Gastroesophageal sphincter (tissue), 4 donors: ENCODE measurements at regions not wholly inside any gene's neighbourhood (a gene's known extent, or its start where the extent isn't known, plus 50 kb on each side); places are given as distances from the start of the nearest gene placed in this dataset.
A peak's percentile ranks its signal among the peaks of the same experiment; 100 is the strongest.
"Not testable (repeated sequence)": the region's sequence is repeated elsewhere in the genome, so short reads cannot be mapped to it uniquely, and the experiment has no call there.

ENCODE experiments used
- ATAC-seq: fragments of 150-250 bp; one replicate; pipeline ENCODE4 v1.9.1; 2016; ENCODE audit warnings: mild to moderate bottlenecking, moderate library complexity
- H3K27ac ChIP-seq, 4 donors: fragments of 200-600 bp; sonication (generic) in 3 of 4; 1 replicate in 3 of 4; 2 replicates in 1 of 4; pipeline ENCODE4 v1.5.1; 2016 to 2019
- H3K27me3 ChIP-seq: fragments of 200-600 bp; sonication (generic); one replicate; pipeline ENCODE4 v1.5.1; 2019
- H3K36me3 ChIP-seq, 2 donors: fragments of 200-600 bp; sonication (generic); one replicate each; pipeline ENCODE4 v1.5.1; 2019; ENCODE audit warnings: control low read depth in 1 of 2
- H3K4me1 ChIP-seq, 3 donors: fragments of 200-600 bp; sonication (generic); 1 replicate in 2 of 3; 2 replicates in 1 of 3; pipeline ENCODE4 v1.5.1; 2016 to 2019; ENCODE audit warnings: control low read depth in 2 of 3
- H3K4me3 ChIP-seq, 2 donors: fragments of 200-600 bp; sonication (generic); one replicate each; pipeline ENCODE4 v1.5.1; 2019; ENCODE audit warnings: mild to moderate bottlenecking in 1 of 2, moderate library complexity in 1 of 2
- H3K9me3 ChIP-seq, 3 donors: fragments of 200-600 bp; sonication (generic); one replicate each; pipeline ENCODE4 v1.5.1; 2017 to 2019; ENCODE audit warnings: control low read depth in 2 of 3
- CTCF ChIP-seq, 4 experiments: fragments of 200-600 bp in 2 of 4; fragments of 450-650 bp in 2 of 4; sonication (generic) in 1 of 4; IDR thresholded peaks; one replicate each; pipeline ENCODE4 v1.5.1; 2017 to 2019; ENCODE audit warnings: antibody characterized with exemption in 4 of 4, mild to moderate bottlenecking in 2 of 4, moderate library complexity in 2 of 4
- EP300 ChIP-seq: sonication (generic); formaldehyde crosslinking; IDR thresholded peaks from one replicate; pipeline ENCODE4 v1.6.1; 2017; ENCODE audit warnings: antibody characterized with exemption, mild to moderate bottlenecking
- POLR2A ChIP-seq, 2 donors: fragments of 450-650 bp; IDR thresholded peaks; one replicate each; pipeline ENCODE4 v1.6.1; 2017; ENCODE audit warnings: antibody characterized with exemption in 2 of 2, mild to moderate bottlenecking in 2 of 2, moderate library complexity in 1 of 2
- POLR2AphosphoS5 ChIP-seq: sonication (generic); formaldehyde crosslinking; IDR thresholded peaks from one replicate; pipeline ENCODE4 v1.6.1; 2017; ENCODE audit warnings: antibody characterized with exemption
- WGBS, 2 donors: methylation state at CpG; one replicate each; pipeline ENCODE4 v1.1.5; 2018; ENCODE audit warnings: low coverage in 1 of 2; 5-methylcytosine and 5-hydroxymethylcytosine counted together

DNA sequence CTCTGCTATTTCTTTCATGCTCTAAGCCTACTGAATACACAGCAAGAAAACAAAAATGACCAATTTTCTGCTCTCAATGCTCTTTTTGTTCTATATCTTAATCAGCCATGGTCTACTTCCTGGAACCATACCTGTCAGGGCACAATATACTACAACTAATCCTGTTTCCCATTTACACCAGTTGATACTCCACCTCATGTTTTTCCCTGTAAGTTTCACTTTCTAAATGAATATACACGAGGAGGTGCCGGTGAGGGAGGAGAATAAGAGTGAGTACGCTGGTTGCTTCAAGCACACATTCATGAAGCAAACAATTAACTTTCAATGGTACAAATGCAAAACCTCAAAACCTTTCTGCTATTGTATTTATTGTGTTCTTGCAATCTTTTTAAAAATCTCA lies 443.1 kb upstream of the ID4 start:
- H3K9me3 ChIP-seq, result no peaks in the 10 kb centered on the region
- H3K27ac ChIP-seq, result no peak overlapping the region
- H3K4me3 ChIP-seq, result no peak overlapping the region
- H3K36me3 ChIP-seq, result no peaks in the 10 kb centered on the region
- TF ChIP-seq POLR2AphosphoS5 (no peak), EP300 (no peak), POLR2A (IDR thresholded peaks at IDR 0.05) (no peak), CTCF (IDR thresholded peaks at IDR 0.05) (no peak)
- WGBS, 2 donors, result 86 to 97% methylated on average over 3 of the region's 3 CpGs
- ATAC-seq, result no peak
- H3K27me3 ChIP-seq, result no peaks in the 10 kb centered on the region
- H3K4me1 ChIP-seq, result no peaks in the 10 kb centered on the region

GRCh38 chr6:19394687-19395086 lies 442.5 kb upstream of the ID4 start:
- no peaks in the 10 kb centered on the region for H3K36me3 ChIP-seq
- no peak for ATAC-seq
- no peaks in the 10 kb centered on the region for H3K27me3 ChIP-seq
- H3K4me3 ChIP-seq, result no peak overlapping the region
- TF ChIP-seq POLR2A (IDR thresholded peaks at IDR 0.05), result no peak
- no peak for TF ChIP-seq CTCF (IDR thresholded peaks at IDR 0.05)
- no peak for TF ChIP-seq POLR2AphosphoS5
- TF ChIP-seq EP300, result no peak
- H3K9me3 ChIP-seq, result no peaks in the 10 kb centered on the region
- H3K4me1 ChIP-seq, result peaks cover 0 to 5% (median 0%) of the 10 kb centered on the region in 3 donors
- WGBS, 2 donors, result 64% methylated on average over 4 of the region's 4 CpGs
- no peak overlapping the region for H3K27ac ChIP-seq

- H3K9me3 ChIP-seq, result no peaks in the 10 kb centered on the region
- TF ChIP-seq EP300, result no peak
- no peak for TF ChIP-seq POLR2AphosphoS5
- no peak for TF ChIP-seq CTCF (IDR thresholded peaks at IDR 0.05)
- no peak for TF ChIP-seq POLR2A (IDR thresholded peaks at IDR 0.05)
- H3K4me3 ChIP-seq, result no peak overlapping the region
- no peaks in the 10 kb centered on the region for H3K27me3 ChIP-seq
- no peak overlapping the region for H3K27ac ChIP-seq
- ATAC-seq, result no peak
- H3K4me1 ChIP-seq, result peaks cover 0 to 5% (median 0%) of the 10 kb centered on the region in 3 donors
- no peaks in the 10 kb centered on the region for H3K36me3 ChIP-seq
Measured at GRCh38 chr6:19395316-19395715, 441.9 kb upstream of the ID4 start.

DNA sequence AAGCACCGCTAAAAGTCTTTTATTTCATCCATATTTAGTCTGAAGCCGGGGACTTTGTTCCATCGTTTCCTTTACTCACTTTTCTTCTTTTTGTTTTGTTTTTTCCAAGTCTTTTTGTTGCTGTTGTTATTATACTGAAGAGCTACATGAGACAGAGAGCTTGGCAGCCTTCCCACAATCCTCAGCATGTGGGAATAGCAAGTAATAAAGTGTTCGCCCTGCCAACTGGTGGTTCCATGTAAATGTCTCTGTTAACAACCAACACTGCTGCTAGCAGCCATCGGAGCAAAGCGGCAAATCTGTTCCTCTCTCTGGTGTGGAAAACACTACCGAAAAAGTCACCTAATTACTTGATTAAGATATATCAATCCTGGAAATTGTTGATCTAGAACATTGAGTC lies 437.8 kb upstream of the ID4 start:
- H3K9me3 ChIP-seq, result peaks cover 0 to 10% (median 0%) of the 10 kb centered on the region in 3 donors
- H3K27ac ChIP-seq, result peak overlapping the region in 2 of 4 donors; percentile 4 to 19
- ATAC-seq, result no peak
- H3K4me1 ChIP-seq, result peaks cover 0 to 5% (median 0%) of the 10 kb centered on the region in 3 donors
- no peak overlapping the region for H3K4me3 ChIP-seq
- no peaks in the 10 kb centered on the region for H3K36me3 ChIP-seq
- 58 to 69% methylated on average over 7 of the region's 7 CpGs for WGBS, 2 donors
- TF ChIP-seq POLR2A (IDR thresholded peaks at IDR 0.05) (no peak), CTCF (IDR thresholded peaks at IDR 0.05) (no peak), EP300 (no peak), POLR2AphosphoS5 (no peak)
- no peaks in the 10 kb centered on the region for H3K27me3 ChIP-seq

DNA sequence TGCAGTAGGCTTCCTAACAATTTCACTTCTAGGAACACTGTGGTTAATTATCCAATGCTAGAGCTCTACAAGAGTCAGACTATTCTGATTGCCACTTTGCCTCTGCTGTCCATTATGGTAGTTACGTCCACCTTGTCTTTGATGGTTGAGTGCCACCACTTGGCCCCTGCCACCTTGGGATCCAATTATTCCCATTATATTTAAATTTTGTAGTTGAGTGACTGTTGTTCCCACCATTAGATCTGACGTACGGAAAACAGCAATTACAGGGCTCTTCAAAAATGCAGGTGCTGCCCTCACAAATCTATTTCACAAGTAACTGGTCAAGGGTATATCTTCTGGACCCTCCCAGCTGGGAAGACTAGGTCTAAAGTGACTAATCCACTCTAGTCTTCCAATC lies 432.3 kb upstream of the ID4 start:
- peaks cover 0 to 28% (median 0%) of the 10 kb centered on the region in 3 donors for H3K9me3 ChIP-seq
- H3K4me1 ChIP-seq, result not testable (repeated sequence)

More for the DNA sequence above, 432.3 kb upstream of the ID4 start:
- 73 to 86% methylated on average over 3 of the region's 3 CpGs for WGBS, 2 donors
- ATAC-seq, H3K36me3 ChIP-seq, H3K27ac ChIP-seq, H3K27me3 ChIP-seq, H3K4me3 ChIP-seq: not testable (repeated sequence)
